ENCODE measurements at regions not wholly inside any gene's neighbourhood (a gene's known extent, or its start where the extent isn't known, plus 50 kb on each side); places are given as distances from the start of the nearest gene placed in this dataset.

- H3K27ac ChIP-seq (ENCODE audit: low read depth in 1 of 2, low read length in 1 of 2): no peak overlapping the region
- WGBS, 2 donors: 67 to 79% methylated on average over 4 of the region's 4 CpGs
- no peaks in the 10 kb centered on the region for H3K27me3 ChIP-seq (ENCODE audit: control insufficient read depth in 3 of 3, insufficient read depth in 3 of 3, low read length in 2 of 3)
- peaks cover 0 to 4% (median 0%) of the 10 kb centered on the region in 5 donors for H3K4me1 ChIP-seq (ENCODE audit: control insufficient read depth in 5 of 5, insufficient read depth in 5 of 5, low read length in 5 of 5)
- ATAC-seq (ENCODE audit: insufficient read depth, low FRiP score) (no peak), DNase-seq (peak; percentile 17 to 50 (median 35))
- no peak for TF ChIP-seq CTCF (IDR thresholded peaks at IDR 0.05; ENCODE audit: control extremely low read depth, extremely low read depth)
- H3K36me3 ChIP-seq (ENCODE audit: control insufficient read depth in 4 of 4, insufficient read depth in 4 of 4, low read length in 4 of 4): no peaks in the 10 kb centered on the region
- no peak overlapping the region for H3K9ac ChIP-seq (ENCODE audit: insufficient read depth in 1 of 2, low read length in 2 of 2)
- no peak overlapping the region for H3K4me3 ChIP-seq
- no peaks in the 10 kb centered on the region for H3K9me3 ChIP-seq (ENCODE audit: control insufficient read depth in 4 of 4, insufficient read depth in 3 of 4, low read length in 3 of 4)
These were observed 133.8 kb upstream of the HDAC9 start for GRCh38 chr7:18361756-18362155.

DNA sequence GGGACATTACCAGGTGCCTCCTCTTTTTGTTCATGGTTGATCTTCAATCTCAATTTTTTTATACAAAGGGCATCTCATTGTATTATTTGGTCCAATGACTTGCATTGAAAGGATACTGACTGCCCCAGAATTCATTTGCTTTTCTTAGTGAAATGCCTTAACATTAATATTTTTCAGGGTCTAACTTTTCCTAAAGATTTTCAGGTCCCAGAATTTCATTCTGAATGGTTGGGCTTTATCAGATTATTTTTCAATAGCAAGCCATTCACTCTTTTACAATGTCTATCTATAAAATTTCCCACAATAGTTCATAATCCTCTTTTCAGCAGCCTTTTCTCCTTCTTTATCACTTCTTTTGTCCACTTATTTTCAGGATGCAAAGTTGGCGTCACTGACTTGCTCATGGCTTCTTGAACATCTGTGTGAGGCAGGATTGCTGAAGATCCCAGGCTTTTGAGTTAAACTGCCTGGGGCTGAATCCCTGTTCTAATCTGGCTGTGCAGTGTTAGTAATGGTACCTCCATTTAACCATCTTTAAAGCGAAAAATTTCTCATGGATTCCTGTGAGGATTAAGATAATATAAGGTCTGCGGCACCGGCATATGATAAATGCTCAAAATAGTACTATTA lies 131.7 kb upstream of the HDAC9 start:
- no peak for DNase-seq
- no peak overlapping the region for H3K9ac ChIP-seq (ENCODE audit: insufficient read depth in 1 of 2, low read length in 2 of 2)
- no peak overlapping the region for H3K4me3 ChIP-seq
- no peaks in the 10 kb centered on the region for H3K27me3 ChIP-seq (ENCODE audit: control insufficient read depth in 3 of 3, insufficient read depth in 3 of 3, low read length in 2 of 3)
- no peak for TF ChIP-seq CTCF (IDR thresholded peaks at IDR 0.05; ENCODE audit: control extremely low read depth, extremely low read depth)
- peaks cover 0 to 4% (median 0%) of the 10 kb centered on the region in 5 donors for H3K4me1 ChIP-seq (ENCODE audit: control insufficient read depth in 5 of 5, insufficient read depth in 5 of 5, low read length in 5 of 5)
- ATAC-seq (ENCODE audit: insufficient read depth, low FRiP score): no peak
- no peaks in the 10 kb centered on the region for H3K36me3 ChIP-seq (ENCODE audit: control insufficient read depth in 4 of 4, insufficient read depth in 4 of 4, low read length in 4 of 4)
- H3K9me3 ChIP-seq (ENCODE audit: control insufficient read depth in 4 of 4, insufficient read depth in 3 of 4, low read length in 3 of 4): no peaks in the 10 kb centered on the region
- 91 to 94% methylated on average over 4 of the region's 4 CpGs for WGBS, 2 donors
- H3K27ac ChIP-seq (ENCODE audit: low read depth in 1 of 2, low read length in 1 of 2): no peak overlapping the region

DNA sequence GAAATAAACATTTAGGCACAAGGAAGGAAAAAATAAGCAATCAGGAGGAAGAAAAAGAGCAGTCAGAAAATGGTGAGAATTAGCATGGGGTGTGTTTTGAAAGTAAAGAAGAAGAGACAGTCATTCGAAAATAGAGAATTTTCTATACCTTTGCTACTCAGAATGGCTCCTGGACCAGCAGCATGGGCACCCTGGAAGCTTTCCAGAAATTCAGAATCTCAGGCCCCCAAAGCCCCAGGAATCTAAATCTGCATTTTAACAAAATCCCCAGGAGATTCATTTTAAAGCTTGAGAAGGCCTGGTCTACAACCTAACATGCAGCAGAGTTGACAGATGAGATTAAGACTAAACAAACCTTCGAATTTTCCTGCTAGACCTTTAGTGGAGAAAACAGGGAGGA lies 131.2 kb upstream of the HDAC9 start:
- Histone ChIP-seq H3K36me3 (ENCODE audit: control insufficient read depth in 4 of 4, insufficient read depth in 4 of 4, low read length in 4 of 4) (no peaks in the 10 kb centered on the region), H3K9ac (ENCODE audit: insufficient read depth in 1 of 2, low read length in 2 of 2) (no peak overlapping the region), H3K27me3 (ENCODE audit: control insufficient read depth in 3 of 3, insufficient read depth in 3 of 3, low read length in 2 of 3) (no peaks in the 10 kb centered on the region), H3K4me1 (ENCODE audit: control insufficient read depth in 5 of 5, insufficient read depth in 5 of 5, low read length in 5 of 5) (peaks cover 0 to 4% (median 0%) of the 10 kb centered on the region in 5 donors), H3K9me3 (ENCODE audit: control insufficient read depth in 4 of 4, insufficient read depth in 3 of 4, low read length in 3 of 4) (no peaks in the 10 kb centered on the region), H3K4me3 (no peak overlapping the region), H3K27ac (ENCODE audit: low read depth in 1 of 2, low read length in 1 of 2) (no peak overlapping the region)
- DNase-seq: no peak
- no peak for TF ChIP-seq CTCF (IDR thresholded peaks at IDR 0.05; ENCODE audit: control extremely low read depth, extremely low read depth)
- WGBS, 2 donors: 77 to 85% methylated on average over 2 of the region's 2 CpGs
- no peak for ATAC-seq (ENCODE audit: insufficient read depth, low FRiP score)

- Histone ChIP-seq H3K4me1 (ENCODE audit: control insufficient read depth in 5 of 5, insufficient read depth in 5 of 5, low read length in 5 of 5) (peaks cover 0 to 4% (median 0%) of the 10 kb centered on the region in 5 donors), H3K27me3 (ENCODE audit: control insufficient read depth in 3 of 3, insufficient read depth in 3 of 3, low read length in 2 of 3) (no peaks in the 10 kb centered on the region), H3K27ac (ENCODE audit: low read depth in 1 of 2, low read length in 1 of 2) (no peak overlapping the region), H3K4me3 (no peak overlapping the region), H3K9me3 (ENCODE audit: control insufficient read depth in 4 of 4, insufficient read depth in 3 of 4, low read length in 3 of 4) (no peaks in the 10 kb centered on the region), H3K36me3 (ENCODE audit: control insufficient read depth in 4 of 4, insufficient read depth in 4 of 4, low read length in 4 of 4) (no peaks in the 10 kb centered on the region), H3K9ac (ENCODE audit: insufficient read depth in 1 of 2, low read length in 2 of 2) (no peak overlapping the region)
- ATAC-seq (ENCODE audit: insufficient read depth, low FRiP score) (no peak), DNase-seq (no peak)
- no peak for TF ChIP-seq CTCF (IDR thresholded peaks at IDR 0.05; ENCODE audit: control extremely low read depth, extremely low read depth)
- 82 to 95% methylated on average over 1 of the region's 1 CpG for WGBS, 2 donors
These were observed 129.2 kb upstream of the HDAC9 start for GRCh38 chr7:18366394-18366793.

All from lung (tissue), 11 donors.